ENCODE measurements at regions not wholly inside any gene's neighbourhood (a gene's known extent, or its start where the extent isn't known, plus 50 kb on each side); places are given as distances from the start of the nearest gene placed in this dataset.
"Not testable (repeated sequence)": the region's sequence is repeated elsewhere in the genome, so short reads cannot be mapped to it uniquely, and the experiment has no call there.

- DNase-seq (ENCODE audit: low read depth in 2 of 2): no peak
Observed at GRCh38 chr7:148472406-148472805, 118.2 kb upstream of the C7orf33 start.

DNA sequence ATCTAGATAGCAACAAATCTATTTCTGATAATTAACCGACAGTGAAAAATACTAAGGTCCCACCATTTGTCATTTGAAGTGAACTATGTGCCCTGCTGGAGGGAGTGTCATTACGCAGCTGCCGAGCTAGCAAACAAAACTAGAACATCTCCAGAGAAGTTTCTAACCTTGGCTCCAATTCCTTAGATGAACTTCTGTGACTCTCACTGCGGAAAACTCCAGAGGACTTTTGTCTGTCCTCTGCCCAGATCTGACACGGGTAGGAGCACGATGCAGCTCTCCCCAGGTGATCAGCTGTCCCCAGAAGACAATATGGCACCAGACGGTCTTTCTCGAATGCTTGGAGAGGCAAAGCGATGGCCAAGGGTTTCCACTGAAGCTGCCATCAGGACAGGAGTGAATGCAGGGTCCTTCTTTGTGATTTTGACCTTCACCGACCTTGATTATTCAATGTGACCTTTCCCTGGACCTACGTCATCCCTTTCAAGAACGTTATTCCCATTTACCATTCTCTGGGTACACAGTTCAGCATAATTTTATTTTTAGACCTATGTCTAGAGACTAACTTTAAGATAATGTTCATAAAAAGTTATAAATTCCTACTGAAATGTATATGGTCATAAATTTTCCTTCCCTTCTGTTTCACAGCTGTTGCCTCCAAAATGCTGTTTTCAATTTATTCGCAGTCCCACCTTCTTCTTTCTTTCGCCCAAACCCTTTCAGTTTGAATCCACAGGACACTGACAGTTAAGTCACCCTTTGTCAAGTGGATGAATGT is 116.7 kb upstream of the C7orf33 start:
- no peak for DNase-seq (ENCODE audit: low read depth in 2 of 2)

- no peak for DNase-seq (ENCODE audit: low read depth in 2 of 2)
Observed at GRCh38 chr7:148474481-148475025, 116.0 kb upstream of the C7orf33 start.

GRCh38 chr7:148478551-148478950 is 112.0 kb upstream of the C7orf33 start:
- no peak for DNase-seq (ENCODE audit: low read depth in 2 of 2)

GRCh38 chr7:148480479-148481146 is 110.0 kb upstream of the C7orf33 start:
- no peak for DNase-seq (ENCODE audit: low read depth in 2 of 2)

GRCh38 chr7:148481147-148481526 is 109.4 kb upstream of the C7orf33 start:
- DNase-seq (ENCODE audit: low read depth in 2 of 2): no peak

GRCh38 chr7:148481971-148482626 is 108.5 kb upstream of the C7orf33 start:
- DNase-seq (ENCODE audit: low read depth in 2 of 2): no peak

GRCh38 chr7:148483515-148484308 is 106.9 kb upstream of the C7orf33 start:
- no peak for DNase-seq (ENCODE audit: low read depth in 2 of 2)

DNA sequence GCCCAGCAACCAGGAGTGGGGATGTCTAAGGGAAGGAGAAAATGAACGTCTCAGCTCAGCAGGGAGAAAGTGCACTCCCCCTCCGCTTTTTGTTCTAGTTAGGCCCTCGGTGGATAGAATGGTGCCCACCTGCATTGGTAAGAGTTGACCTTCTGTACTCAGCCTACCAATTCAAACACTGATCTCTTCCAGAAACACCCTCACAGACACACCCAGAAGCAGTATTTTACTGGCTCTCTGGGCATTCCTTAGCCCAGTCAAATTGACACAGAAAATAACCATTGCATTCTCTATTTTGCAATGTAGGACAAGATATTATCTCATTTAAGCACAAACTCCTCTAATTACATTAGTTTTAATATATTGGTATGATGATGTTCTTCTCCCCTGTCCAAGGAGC is 106.1 kb upstream of the C7orf33 start:
- DNase-seq (ENCODE audit: low read depth in 2 of 2): no peak

- DNase-seq (ENCODE audit: low read depth in 2 of 2): no peak
Observed at GRCh38 chr7:148485618-148486017, 104.9 kb upstream of the C7orf33 start.

DNA sequence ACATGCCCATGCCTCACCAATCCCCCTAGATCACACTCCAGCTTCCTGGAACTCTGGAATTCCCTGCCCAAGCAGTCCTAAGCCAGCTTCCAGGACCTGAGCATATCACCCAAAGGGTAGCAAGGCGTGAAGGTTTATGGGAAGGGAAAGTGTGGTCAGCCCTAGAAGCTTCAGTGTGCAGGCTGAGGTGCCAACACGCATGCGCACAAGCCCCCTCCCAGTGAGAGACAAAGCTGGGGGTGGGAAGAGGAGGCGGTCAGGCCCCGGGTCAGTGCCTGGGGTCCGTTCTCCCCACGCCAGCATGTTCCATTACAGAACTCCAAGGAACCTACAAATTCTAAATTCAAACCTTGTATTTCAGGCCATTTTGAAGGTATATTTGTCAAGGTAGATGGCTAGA is 103.6 kb upstream of the C7orf33 start:
- no peak for DNase-seq (ENCODE audit: low read depth in 2 of 2)

GRCh38 chr7:148487912-148488311 is 102.7 kb upstream of the C7orf33 start:
- no peak for DNase-seq (ENCODE audit: low read depth in 2 of 2)

DNA sequence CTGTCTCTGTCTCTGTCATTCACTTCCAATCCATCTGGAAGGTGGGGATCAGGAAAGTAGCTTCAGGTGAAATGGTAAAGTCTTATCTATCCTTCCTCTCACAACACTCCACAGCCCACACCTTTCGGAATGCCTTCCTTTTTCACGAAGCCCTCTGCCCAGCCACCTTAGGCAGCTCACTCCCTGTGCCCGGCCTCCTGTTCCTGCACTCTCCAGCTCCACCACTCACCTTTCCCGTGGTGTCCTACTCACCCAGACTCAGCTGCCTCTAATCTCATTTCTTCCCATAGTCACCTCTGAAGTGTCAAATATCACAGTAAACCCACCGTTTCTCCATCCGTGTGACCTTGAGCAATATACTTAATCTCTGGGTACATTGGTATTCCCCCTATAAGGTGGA is 100.9 kb upstream of the C7orf33 start:
- no peak for DNase-seq (ENCODE audit: low read depth in 2 of 2)

DNA sequence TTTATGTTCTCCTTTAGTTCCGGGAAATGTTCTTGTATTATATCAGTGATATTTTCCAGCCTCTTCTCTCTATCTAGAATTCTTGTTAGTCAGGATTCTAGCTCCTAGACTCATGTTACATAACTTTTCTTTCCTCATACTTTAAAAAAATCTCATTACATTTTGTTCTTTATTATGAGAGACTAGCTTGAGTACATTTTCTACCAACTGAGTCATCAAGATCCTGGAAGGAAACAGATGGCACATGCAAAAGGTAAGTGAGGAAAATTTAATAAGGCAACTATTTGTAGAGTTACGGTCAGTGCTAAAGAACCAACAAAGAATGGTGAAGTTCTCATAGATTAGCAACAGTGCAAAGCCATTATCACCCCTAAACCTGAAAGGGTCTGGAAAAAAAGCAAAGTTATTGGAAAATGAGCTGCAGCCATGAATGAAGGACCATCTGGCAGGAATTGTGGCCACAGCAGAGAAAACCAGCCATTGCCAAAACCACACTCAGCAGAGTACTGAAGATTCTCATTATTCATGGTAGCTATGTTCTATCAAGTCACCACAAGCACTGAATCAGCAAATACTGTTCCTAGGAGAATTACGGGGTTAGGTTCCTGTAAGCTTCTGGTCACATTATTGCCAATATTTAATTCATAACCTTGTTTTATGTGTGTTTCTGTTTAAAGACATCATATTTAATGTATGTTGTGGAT is 98.3 kb upstream of the C7orf33 start:
- no peak for DNase-seq (ENCODE audit: low read depth in 2 of 2)

DNA sequence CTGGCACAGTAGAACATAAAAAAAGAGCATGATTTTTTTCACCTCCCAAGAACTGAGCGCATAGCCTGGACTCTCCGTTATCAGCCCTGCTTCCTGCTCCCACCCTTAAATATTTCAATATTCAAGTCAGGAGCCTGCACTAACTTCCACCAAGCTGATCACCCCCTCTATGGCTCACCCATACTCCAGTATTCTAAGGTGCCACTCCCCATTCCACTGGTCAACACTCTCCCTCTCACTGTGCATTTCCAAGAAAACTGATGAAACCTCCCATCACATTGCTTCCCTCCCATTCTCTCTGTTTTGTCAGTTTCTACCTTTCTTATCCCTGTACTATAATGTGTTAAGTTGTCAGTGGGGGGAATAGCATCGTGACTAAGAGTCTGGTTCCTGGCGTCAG is 95.0 kb upstream of the C7orf33 start:
- no peak for DNase-seq (ENCODE audit: low read depth in 2 of 2)

GRCh38 chr7:148500978-148501377 is 89.6 kb upstream of the C7orf33 start:
- no peak for DNase-seq (ENCODE audit: low read depth in 2 of 2)

- peak; percentile 10 to 14 for DNase-seq (ENCODE audit: low read depth in 2 of 2)
Observed at GRCh38 chr7:148503900-148504487, 86.6 kb upstream of the C7orf33 start.

DNA sequence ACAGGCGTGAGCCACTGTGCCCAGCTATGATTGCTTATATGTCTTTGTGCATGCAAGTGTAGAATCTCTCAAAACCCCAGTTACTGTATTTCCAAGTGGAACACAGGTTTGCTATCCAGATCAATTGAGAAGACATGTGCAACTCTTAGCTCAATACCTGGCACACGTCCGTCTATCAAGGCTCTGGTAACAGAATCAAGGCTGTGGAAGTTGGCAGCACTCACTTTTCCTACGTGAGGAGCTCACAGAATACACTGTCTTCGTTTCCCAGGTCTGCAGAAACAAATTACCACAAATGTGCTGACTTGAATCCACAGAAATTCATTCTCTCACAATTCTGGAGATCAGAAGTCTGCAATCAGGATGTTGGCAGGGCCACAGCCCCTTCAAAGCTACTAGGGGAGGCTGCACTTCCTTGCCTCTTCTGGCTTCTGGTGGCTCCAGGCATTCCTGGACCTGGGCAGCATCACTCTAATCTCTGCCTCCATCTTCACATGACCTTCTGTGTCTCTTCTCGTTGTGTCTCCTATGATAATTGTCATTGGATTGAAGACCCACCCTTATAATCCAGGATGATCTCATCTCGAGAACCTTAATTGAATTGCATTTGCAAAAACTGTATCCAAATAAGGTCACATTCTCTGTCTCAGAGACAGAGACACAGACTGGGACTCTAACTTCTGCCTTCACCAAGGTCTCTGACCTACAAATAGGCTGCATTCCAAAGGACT is 84.8 kb upstream of the C7orf33 start:
- DNase-seq (ENCODE audit: low read depth in 2 of 2): no peak

DNA sequence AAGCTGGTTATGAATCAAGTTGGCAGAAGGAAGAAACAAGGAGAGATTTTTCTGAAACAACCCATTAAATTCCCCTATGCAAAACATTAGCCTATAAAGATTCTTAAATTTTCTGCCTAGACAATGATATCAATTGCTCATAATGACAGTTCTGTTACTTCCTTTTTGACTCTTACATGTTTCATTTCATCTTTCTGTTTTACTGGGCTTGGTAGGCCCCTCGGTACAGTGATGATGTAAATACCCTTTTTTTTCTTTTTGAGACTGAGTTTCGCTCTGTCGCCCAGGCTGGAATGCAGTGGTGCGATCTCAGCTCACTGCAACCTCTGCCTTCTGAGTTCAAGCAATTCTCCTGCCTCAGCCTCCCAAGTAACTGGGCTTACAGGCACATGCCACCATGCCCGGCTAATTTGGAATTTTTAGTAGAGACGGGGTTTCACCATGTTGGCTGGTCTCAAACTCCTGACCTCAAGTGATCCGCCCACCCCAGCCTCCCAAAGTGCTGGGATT is 83.4 kb upstream of the C7orf33 start:
- DNase-seq (ENCODE audit: low read depth in 2 of 2): not testable (repeated sequence)

GRCh38 chr7:148507787-148508186 is 82.8 kb upstream of the C7orf33 start:
- no peak for DNase-seq (ENCODE audit: low read depth in 2 of 2)
